Activated CD4-positive, alpha-beta T cell treated with anti-CD3 and anti-CD28 coated beads, Interleukin-2, amount 50 U/mL, for 24 hours (primary cell): ENCODE measurements at regions not wholly inside any gene's neighbourhood (a gene's known extent, or its start where the extent isn't known, plus 50 kb on each side); places are given as distances from the start of the nearest gene placed in this dataset.
A peak's percentile ranks its signal among the peaks of the same experiment; 100 is the strongest.
"Not testable (repeated sequence)": the region's sequence is repeated elsewhere in the genome, so short reads cannot be mapped to it uniquely, and the experiment has no call there.

ENCODE experiments used
- DNase-seq, 2 donors: peaks; one replicate each; pipeline ENCODE4 v3.0.0-alpha.2; 2020; ENCODE audit warnings: low read depth in 1 of 2, low spot score in 1 of 2

DNA sequence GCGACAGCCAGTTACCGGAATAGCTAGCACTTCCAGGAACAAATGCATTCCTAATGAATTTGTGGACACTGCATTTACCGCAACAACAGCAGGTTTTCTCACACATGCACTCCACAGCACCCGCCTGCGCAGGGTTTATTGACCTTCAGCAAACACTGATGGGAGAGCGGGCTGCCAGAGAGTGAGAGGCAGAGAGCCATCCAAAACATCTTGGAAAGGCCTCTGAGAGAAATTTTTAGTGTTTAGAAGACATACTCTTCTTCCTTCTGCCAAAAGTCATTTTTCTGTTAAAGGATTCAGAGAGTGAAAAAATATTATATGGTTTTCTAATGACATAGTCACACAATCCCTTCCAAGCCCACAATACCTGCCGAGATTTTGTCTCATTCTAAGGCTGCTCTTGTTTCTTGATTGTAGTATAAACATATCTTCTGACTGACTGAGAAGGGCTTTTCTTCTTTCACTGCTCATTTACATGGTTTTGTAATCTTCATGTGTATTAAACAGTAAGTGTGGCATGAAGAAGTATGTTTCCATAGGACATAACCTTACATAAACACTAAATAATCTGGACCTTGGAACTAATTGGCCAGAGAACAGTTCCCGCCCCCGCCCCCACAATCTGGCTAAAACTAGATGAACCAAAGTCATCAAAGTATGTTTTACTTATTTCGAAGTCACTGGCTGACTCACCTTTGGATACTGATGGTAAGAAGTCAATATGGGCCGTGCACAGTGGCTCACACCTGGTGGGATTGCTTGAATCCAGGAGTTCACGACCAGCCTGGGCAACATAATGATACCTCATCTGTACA lies 432.5 kb upstream of the MEF2C start:
- no peak for DNase-seq

DNA sequence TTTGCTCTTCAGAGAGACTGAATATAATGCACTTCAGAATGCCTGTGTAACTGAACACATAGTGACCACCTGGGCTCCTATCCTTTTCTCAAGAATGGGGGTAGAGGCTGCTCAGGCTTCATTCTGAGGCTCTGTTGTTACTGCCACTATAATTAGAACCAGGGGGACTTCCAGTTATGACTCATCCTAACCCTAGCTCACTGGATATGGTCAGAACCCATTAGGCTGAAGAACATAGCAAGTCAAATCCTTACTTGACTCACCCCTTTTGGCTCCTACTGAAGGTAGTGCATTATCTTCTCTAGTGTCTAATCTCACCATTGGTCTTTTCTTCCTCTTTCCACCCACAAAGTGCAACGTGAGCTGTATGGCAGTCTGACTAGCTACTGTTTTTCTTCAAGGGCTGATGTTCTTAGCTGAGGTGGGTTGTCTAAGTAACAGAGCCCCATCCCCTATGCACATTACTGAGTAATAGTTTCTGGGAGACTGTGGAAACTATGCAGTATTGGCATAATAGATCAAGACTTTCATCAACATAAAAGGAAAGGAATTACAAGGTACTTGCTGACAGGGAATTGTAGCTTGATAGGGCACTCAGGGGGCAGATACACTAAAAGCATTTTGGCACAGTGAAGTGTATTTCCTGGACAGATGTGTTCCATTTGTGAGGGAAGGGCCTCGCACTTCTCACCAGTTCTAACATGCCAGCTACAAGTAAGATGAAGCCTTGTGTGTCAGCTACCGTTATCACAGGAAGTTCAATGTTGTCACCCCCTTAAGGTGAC lies 431.0 kb upstream of the MEF2C start:
- DNase-seq = peak in 1 of 2 donors; percentile 3

DNA sequence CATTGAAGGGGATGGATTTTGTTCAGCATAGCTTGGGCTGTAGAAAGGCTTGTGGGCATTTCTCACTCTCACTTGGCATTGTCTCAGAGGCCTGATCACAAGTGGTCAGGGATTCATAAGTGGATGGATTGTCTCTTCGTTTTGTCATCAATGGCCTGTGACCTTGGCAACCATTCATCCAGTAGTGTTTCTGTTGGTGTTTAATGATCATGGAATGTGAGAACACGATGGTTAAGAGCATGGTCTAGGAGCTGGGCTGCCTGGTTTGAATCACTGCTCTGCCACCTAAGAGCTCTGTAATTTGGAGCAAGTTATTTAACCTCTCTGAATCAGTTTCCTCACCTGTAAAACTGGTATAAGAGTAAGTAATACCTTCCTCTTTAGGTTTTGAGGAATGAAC lies 430.1 kb upstream of the MEF2C start:
- DNase-seq = no peak

DNA sequence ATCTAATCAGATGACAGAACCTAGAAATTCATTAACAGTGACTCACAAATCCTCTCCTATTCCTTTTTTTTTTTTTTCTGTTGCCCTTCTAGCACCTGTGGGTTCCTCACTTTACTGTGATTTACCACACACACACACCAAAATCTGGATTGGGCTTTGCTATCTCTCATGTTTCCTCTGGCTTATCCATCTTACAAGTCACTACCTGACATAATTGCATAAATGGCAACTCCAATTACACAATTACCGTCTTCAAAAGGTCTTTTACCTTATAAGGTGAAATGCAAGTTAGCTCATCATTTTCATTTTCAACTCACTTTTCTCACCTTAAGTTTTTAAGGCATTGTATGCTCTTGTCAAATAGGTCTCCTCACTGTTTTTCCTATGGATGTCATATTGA lies 426.3 kb upstream of the MEF2C start:
- no peak for DNase-seq

DNA sequence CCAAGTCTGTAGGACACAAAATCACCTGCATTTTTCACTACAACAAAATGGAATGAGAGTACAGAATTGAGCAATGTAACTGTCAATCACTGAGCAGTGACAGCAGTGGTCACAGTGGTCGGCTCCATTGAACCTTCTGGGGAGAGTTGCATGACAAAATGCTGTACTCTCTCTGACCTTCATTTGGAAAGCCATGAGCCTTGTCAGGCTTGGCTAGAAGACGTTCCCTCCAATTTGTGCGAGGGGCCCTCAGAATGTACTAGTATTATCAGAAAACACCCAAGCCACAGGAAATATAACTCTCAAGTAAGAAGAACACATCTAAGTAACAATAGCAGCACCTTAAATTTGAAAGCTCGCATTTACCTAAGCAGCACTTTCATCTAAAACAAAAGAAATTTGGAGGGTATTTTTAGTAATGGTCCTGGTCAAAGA lies 425.6 kb upstream of the MEF2C start:
- DNase-seq = no peak

DNA sequence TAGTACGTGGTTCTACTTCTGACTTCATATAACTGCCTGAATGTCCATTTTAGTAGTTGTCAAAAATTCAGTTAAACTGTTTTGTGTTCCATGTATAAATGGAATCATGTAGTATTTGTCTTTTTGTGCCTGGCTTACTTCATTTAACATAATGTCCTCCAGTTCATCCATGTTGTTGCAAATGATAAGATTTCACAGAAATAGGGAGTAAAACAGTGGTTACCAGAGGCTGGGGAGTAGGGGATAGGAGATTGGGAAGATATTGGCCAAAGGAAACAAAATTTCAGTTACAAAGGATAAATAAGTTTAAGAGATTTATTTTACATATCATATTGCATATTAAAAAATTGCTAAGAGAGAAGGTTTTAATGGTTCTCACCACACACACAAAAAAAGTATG lies 425.0 kb upstream of the MEF2C start:
- no peak for DNase-seq

DNA sequence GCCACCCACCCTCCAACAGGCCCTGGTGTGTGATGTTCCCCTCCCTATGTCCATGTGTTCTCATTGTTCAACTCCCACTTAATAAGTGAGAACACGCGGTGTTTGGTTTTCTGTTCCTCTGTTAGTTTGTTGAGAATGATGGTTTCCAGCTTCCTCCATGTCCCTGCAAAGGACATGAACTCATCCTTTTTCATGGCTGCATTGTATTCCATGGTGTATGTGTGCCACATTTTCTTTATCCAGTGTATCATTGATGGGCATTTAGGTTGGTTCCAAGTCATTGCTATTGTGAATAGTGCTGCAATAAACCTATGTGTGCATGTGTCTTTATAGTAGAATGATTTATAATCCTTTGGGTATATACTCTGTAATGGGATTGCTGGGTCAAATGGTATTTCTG lies 424.2 kb upstream of the MEF2C start:
- not testable (repeated sequence) for DNase-seq

DNA sequence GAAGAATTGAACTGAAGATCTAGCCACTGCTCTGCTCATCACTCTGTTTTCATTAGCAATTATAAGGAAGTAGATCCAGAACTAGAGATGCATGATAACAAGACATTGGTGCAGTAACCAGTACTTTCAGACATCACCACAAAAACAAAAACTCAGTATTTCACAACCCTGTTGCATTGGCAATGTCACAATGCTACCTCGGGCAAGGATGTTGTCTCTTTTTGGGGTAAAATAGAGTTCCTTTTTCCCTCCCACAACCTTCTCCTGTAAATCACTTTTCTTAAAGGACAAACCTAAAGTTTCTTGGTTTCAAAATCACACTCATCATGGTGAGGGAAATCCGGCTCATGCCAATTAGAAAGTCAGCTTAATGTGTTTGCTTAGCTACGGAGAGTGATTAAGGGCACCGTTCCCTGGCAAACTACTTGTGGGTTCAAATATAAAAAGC lies 420.1 kb upstream of the MEF2C start:
- DNase-seq = no peak

DNA sequence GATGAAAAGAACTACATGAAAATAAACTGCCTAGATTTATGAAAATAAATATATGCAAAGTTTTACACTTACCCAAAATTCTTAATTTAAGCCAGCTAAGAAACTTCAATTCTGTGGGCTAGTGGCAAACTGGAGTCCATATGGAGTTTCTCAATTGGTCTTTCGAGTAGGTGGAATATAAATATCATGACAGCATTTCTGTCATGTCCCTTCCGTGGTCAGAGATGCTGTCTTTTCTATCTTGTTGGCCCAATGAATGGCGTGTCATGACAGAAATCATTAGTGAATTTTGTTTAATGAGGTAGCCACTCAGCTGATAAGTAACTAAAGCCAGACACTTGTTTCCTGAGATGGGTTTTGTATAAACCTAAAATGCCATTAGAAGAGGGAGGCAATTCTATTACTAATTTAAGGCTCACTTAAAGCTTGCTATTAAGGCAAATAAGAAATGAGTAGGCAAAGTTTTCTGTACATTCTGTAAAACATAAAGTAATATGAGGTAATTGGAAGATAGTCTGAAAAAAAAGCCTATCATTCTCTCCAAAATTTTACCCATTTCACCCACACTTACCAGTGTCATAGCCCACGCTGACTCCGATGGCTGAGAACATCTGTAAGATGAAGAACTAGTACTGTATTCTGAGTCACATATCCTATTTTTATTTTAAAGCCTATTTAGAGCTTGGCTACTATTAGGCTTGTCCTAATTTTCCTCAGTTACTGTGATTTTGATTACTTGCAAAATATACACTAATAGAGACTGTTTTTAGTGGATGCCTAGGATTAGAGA lies 419.3 kb upstream of the MEF2C start:
- DNase-seq = no peak

DNA sequence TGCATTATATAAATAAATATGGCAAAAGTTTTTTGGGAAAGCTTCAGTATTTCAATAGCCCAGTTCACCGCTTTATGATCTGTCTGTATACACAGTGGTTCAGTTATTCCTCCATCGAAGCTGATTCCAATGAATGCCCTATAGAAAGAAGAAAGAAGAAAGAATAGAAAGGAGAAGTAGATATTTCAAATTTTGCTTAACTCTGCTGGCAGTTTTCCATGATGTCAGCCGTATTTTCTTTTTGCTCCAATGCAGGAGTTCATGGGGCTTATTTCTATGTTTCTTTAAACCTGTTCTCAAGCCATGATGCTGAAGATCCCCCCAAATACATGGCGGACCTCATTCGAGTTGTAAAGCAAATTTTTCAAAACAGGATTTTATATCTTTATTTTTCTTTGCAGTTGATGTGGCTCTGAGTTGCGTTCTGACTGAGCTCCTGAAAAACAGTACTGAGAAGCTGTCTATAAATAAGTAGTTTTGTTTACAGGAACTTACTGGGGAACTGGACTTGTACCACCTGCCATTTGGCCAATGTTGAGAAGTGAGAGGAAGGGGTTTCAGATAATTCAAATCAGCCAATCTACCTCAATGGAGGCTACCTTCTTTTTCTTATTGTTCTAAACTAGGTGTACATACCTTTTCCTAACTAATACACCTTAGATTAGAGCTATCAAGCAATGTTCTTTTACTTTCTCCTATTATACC lies 418.5 kb upstream of the MEF2C start:
- no peak for DNase-seq

DNA sequence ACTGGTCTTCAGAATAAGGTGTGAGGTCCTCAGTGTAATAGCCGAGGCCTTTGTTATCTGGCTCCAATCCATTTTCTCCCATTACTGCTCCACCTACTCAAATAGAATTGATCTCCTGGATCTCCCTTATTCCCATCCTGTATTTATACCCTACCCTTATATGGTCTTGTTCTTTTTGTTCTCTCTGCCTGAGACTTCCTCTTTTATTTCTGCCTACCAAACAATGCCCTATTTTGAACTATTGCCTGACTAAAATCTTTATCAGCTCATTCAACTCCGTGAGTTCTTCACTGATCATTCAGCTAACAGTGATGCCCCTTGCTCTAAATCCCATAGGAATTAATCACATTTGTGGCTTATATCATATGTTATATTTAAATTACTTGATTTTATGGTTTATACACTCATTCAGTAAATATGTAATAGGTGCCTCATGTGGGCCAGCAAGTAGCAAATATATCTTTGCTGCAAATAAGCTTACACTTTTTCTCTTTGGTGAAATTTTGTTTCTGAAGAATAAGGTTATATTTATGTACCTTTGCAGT lies 417.5 kb upstream of the MEF2C start:
- no peak for DNase-seq

DNA sequence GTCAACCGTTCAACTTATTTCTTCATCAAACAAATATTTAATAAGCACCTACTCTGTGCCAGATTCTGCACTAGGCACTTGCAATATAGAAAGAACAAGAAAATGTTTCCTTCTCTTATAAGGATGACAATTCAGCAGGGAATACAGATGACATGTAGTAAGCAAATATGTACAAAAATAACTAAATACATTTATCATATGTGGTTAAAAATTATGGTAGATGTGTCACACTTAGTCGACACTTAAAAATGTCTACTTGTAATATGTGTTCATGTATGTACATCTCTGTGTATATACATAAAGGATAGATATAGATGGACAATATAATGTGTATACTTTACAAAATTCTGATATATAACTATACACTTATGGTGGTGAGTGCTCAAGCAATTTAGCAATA lies 417.0 kb upstream of the MEF2C start:
- no peak for DNase-seq

DNA sequence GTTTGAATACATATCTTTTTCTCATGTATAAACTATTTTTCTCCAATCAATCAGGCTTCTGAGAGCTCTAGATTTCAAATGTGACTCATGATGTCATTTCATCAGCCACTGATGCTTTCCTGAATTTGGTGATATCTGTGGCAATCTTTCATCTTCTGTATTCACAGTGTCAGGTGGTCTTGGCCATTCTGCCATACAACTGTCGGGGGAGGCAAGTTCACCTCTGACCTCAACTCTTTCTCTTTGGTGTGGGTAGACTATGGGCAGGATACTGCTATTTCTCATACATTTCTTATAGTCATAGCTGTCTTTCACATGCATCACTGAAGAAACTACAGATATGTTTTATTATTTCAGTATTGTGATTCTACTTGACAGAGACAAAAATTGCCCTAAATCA lies 414.1 kb upstream of the MEF2C start:
- DNase-seq = no peak

DNA sequence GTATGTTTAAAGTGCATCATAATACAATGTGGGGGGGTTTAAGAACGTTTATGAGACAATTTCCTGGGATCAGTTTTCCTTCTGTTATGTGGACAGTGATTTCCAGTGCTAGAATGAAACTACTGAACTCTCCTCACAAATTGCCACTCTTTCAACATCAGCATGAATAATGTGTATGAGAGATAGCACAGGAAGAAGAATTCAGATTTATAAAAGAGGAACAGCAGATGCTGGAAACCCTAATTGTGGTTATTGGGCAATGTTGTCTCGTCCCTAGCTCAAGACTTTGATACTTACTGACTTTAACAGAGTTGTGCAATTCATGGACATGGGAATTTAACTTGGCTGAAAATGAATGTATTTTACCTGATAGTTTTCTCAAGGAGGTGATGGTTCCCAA lies 410.8 kb upstream of the MEF2C start:
- no peak for DNase-seq

DNA sequence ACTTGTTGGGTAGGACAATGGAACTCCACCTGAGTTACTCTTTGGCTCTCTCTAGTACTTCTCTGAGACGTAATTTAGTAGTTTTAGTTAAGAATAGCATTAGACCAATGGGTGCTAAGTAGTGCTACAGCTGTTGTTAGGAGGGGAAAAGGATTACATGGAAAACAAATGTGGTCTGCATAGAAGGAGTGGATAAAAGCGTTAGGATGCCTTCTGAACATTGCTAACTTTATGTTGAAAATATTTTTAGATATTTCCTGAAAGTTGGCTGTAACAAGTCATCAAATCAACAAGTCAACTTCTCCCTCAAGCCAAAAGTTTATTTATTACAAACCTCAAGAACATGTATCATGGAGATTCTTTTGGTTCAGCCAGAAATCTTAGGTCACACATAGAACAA lies 409.5 kb upstream of the MEF2C start:
- no peak for DNase-seq

DNA sequence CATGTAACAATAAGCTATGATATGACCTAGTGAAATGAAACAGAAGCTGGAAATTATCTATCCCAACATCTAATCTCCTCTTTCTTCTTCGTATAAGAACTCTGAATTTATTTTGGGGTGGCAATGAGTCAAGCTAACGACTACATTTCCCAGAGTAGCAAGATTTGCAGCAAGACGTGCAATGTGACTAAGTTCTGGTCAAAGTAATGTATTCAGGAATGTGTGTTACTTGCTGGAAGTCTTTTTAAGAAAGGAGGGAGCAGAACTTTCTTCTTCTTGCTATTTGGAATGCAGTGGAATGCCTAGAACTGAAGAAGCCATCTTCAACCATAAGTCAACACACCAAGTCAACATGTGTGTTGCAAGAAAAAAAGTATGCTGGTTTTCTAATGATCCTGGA lies 406.6 kb upstream of the MEF2C start:
- no peak for DNase-seq

DNA sequence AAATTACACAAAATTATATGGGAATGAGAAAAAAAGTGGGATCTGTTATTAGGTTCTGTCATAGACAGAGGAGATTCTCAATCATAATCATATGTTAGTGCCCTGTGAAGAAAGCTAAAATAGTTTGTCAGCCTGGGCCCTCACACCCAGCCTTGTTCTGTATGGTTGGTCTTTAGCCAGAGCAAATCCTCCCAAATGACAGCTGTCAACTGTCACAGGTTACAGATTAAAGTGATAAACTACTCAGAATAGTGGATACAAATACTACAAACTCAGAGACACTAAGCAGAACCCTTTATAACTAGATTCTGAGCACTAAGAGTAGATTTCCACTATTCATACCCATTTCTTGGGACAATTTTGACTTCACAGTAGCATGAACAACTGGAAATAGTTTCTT lies 405.0 kb upstream of the MEF2C start:
- DNase-seq = no peak

DNA sequence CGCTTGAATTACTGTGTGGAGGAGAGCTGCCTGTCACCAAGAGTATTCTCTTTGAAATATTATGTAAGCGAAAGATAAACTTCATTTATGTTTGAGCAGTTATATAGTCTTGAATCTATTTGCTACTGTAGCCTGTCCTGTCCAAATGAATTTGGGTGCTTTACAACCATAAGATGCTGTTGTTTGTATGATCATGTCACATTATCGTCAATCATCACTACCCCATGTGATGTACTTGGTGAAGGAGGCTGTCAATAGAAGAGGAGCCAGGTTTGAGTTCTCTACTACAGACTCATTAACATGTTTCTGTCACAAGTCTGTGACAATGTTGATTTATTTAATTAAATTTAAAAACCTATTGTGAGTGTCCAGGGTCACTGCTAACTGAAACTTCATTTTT lies 403.3 kb upstream of the MEF2C start:
- no peak for DNase-seq

DNA sequence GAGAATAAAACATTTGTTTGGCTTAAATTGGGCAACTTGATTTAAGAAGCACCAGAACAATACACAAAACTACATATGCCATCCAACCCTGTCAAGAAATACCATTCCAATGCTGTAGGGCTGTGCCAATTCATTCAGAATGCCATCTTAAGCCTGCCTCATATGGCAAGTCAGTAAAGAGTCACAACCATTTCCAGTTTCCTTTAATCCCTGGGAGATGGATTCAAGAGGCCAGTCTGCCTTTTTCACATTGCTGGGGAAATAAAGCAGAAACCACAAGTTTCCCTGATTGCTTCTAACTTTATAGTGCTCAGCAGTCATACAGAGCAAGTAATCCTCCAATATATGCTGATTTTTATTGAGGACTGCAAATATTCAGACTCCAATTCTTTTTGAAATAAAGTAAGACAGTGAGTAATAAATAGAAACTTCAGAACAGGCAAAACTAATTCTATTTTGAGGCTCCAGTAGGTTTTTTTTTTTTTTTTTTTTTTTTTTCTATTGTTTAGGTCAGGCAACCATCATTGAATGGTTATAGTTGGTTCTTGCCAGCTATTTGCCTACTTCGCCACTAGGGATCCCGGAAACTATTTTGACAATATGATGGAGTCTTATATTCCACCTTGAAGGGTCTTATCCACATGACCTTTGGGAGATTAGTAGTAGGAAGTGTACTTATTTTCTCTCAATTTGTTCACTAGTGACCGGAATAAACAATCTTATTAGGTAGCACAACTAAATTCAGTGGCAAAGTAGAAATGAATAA lies 400.9 kb upstream of the MEF2C start:
- DNase-seq = no peak
